Gastroesophageal sphincter (tissue), 3 donors: ENCODE measurements at regions not wholly inside any gene's neighbourhood (a gene's known extent, or its start where the extent isn't known, plus 50 kb on each side); places are given as distances from the start of the nearest gene placed in this dataset.

Source experiments
- CTCF ChIP-seq, 4 experiments: fragments of 200-600 bp in 2 of 4; fragments of 450-650 bp in 2 of 4; sonication (generic) in 1 of 4; IDR thresholded peaks; one replicate each; pipeline ENCODE4 v1.5.1; 2017 to 2019; ENCODE audit warnings: antibody characterized with exemption in 4 of 4, mild to moderate bottlenecking in 2 of 4, moderate library complexity in 2 of 4
- POLR2A ChIP-seq, 2 donors: fragments of 450-650 bp; IDR thresholded peaks; one replicate each; pipeline ENCODE4 v1.6.1; 2017; ENCODE audit warnings: antibody characterized with exemption in 2 of 2, mild to moderate bottlenecking in 2 of 2, moderate library complexity in 1 of 2
- POLR2AphosphoS5 ChIP-seq: sonication (generic); formaldehyde crosslinking; IDR thresholded peaks from one replicate; pipeline ENCODE4 v1.6.1; 2017; ENCODE audit warnings: antibody characterized with exemption

GRCh38 chr6:90820436-90820835 lies 233.6 kb upstream of the MAP3K7 start:
- TF ChIP-seq POLR2A (IDR thresholded peaks at IDR 0.05): no peak
- TF ChIP-seq CTCF (IDR thresholded peaks at IDR 0.05): no peak
- no peak for TF ChIP-seq POLR2AphosphoS5
